K562 (cell line): ENCODE measurements at regions not wholly inside any gene's neighbourhood (a gene's known extent, or its start where the extent isn't known, plus 50 kb on each side); places are given as distances from the start of the nearest gene placed in this dataset.

ENCODE experiments used
- ATAC-seq: fragments of 200-7000 bp; cut with Tn5 transposase; 3 replicates; pipeline ENCODE4 v1.9.1; 2020; ENCODE audit warnings: moderate library complexity
- BruUV-seq: library from RNA; stranded (reverse); fragments of 400-500 nt; replicated peaks from 2 replicates; lab custom pipeline; 2021; lab: Mats Ljungman, UMichigan
- CTCF ChIA-PET: fragments of 300-600 bp; formaldehyde crosslinking; extraction: SDS; loops from one replicate; lab custom pipeline; 2021; ENCODE audit warnings: low intra/inter-chr PET ratio; lab: Yijun Ruan, JAX
- POLR2A ChIA-PET: fragments of 300-600, 350-650 bp; sonication (Branson Sonifier 250); formaldehyde crosslinking; extraction: SDS; loops from one replicate; lab custom pipeline; 2021; ENCODE audit warnings: antibody characterized with exemption, inconsistent platforms; lab: Yijun Ruan, JAX
- DNase-seq, 4 experiments: peaks; one replicate each; pipeline versions ENCODE4 v3.0.0 to v3.0.0-alpha.2; 2011 to 2018; ENCODE audit warnings: low spot score in 3 of 4, mixed read lengths in 3 of 4; ENCODE audit errors: extremely low read depth in 1 of 4
- FAIRE-seq: peaks from 2 replicates; lab custom pipeline; 2011; peaks lifted over from hg19 to GRCh38; lab: Jason Lieb, UNC
- H2AFZ ChIP-seq: 2 replicates; pipeline ENCODE4 v1.6.0; 2011; ENCODE audit warnings: low read depth, low read length, control low read depth, inconsistent platforms
- H3K27ac ChIP-seq: fragments of 200-600 bp; 3 replicates; pipeline ENCODE4 v1.8.0; 2011; ENCODE audit warnings: low read depth, mild to moderate bottlenecking, control low read depth, inconsistent platforms, low read length, moderate library complexity, mixed read lengths; ENCODE audit errors: extremely low read depth
- H3K27me3 ChIP-seq, 2 experiments: fragments of 300-600 bp in 1 of 2; 2 replicates in 1 of 2; 3 replicates in 1 of 2; pipeline versions ENCODE4 v1.6.0 to v1.8.0; 2011; ENCODE audit warnings: inconsistent platforms in 2 of 2, low read length in 2 of 2, mild to moderate bottlenecking in 1 of 2, mixed read lengths in 1 of 2, moderate library complexity in 1 of 2; ENCODE audit not compliant: control insufficient read depth in 2 of 2, insufficient read depth in 2 of 2
- H3K36me3 ChIP-seq: fragments of 300-600 bp; 3 replicates; pipeline ENCODE4 v1.8.0; 2011; ENCODE audit warnings: mild to moderate bottlenecking, low read length, inconsistent platforms; ENCODE audit not compliant: control insufficient read depth, insufficient read depth
- H3K4me1 ChIP-seq, 2 experiments: fragments of 200-600 bp in 1 of 2; replicated peaks in 1 of 2; 2 replicates in 1 of 2; 3 replicates in 1 of 2; pipeline versions ENCODE4 v1.5.1 to v1.8.0; 2011; ENCODE audit warnings: inconsistent platforms in 2 of 2, low read length in 2 of 2, mild to moderate bottlenecking in 1 of 2, mixed read lengths in 1 of 2, moderate library complexity in 1 of 2; ENCODE audit not compliant: control insufficient read depth in 2 of 2, insufficient read depth in 2 of 2
- H3K4me2 ChIP-seq: 2 replicates; pipeline ENCODE4 v1.6.1; 2011; ENCODE audit warnings: low read length, control low read depth, inconsistent platforms, mixed read lengths; ENCODE audit not compliant: insufficient read depth
- H3K4me3 ChIP-seq: fragments of 200-600 bp; sonication (generic), shearing (Covaris generic); 2 replicates; pipeline ENCODE4 v1.5.1; 2016; ENCODE audit warnings: control low read depth, inconsistent platforms
- H3K79me2 ChIP-seq: fragments of 200-600 bp; 3 replicates; pipeline ENCODE4 v1.8.0; 2011; ENCODE audit warnings: low read length, inconsistent platforms; ENCODE audit not compliant: control insufficient read depth, insufficient read depth
- H3K9ac ChIP-seq, 2 experiments: 2 replicates each; pipeline versions ENCODE4 v1.6.0 to v1.6.1; 2011; ENCODE audit warnings: low read depth in 2 of 2, low read length in 2 of 2, control low read depth in 1 of 2, inconsistent platforms in 1 of 2, mild to moderate bottlenecking in 1 of 2, mixed read lengths in 1 of 2; ENCODE audit not compliant: insufficient read depth in 1 of 2
- H3K9me1 ChIP-seq: one replicate; pipeline ENCODE4 v1.6.0; 2011; ENCODE audit warnings: inconsistent platforms, mild to moderate bottlenecking, low read length, moderate library complexity; ENCODE audit not compliant: control insufficient read depth, insufficient read depth
- H3K9me3 ChIP-seq: replicated peaks from 2 replicates; pipeline ENCODE4 v1.5.1; 2011; ENCODE audit warnings: low read depth, low read length, inconsistent platforms; ENCODE audit not compliant: control insufficient read depth, insufficient read depth
- H4K20me1 ChIP-seq: replicated peaks from 2 replicates; pipeline ENCODE4 v1.6.1; 2011; ENCODE audit warnings: low read length, inconsistent platforms, mixed read lengths; ENCODE audit not compliant: control insufficient read depth, insufficient read depth
- CC2D1A ChIP-seq: fragments of 450-650 bp; IDR thresholded peaks from 2 replicates; pipeline ENCODE4 v1.6.1; 2017; ENCODE audit warnings: mild to moderate bottlenecking
- CSDE1 ChIP-seq, 2 experiments: fragments of 450-650 bp; IDR thresholded peaks; 2 replicates each; pipeline ENCODE4 v1.6.1; 2016; ENCODE audit warnings: mild to moderate bottlenecking in 1 of 2
- ELF4 ChIP-seq: fragments of 450-650 bp; formaldehyde crosslinking; IDR thresholded peaks from 2 replicates; pipeline ENCODE4 v1.4.0; 2022; ENCODE audit warnings: missing genetic modification characterization
- HMG20B ChIP-seq: fragments of 250-450 bp; sonication (Bioruptor Pico); IDR thresholded peaks from 2 replicates; pipeline ENCODE4 v1.5.0; 2021; ENCODE audit warnings: mild to moderate bottlenecking
- MEIS2 ChIP-seq: fragments of 450-650 bp; IDR thresholded peaks from 2 replicates; pipeline ENCODE4 v1.6.1; 2014; ENCODE audit warnings: mild to moderate bottlenecking; ENCODE audit not compliant: partially characterized antibody
- SMAD3 ChIP-seq: fragments of 450-650 bp; formaldehyde crosslinking; conservative IDR thresholded peaks from 2 replicates; pipeline ENCODE4 v1.4.0; 2020; ENCODE audit warnings: mild to moderate bottlenecking
- TCF3 ChIP-seq: sonication (generic); formaldehyde crosslinking; IDR thresholded peaks from 2 replicates; pipeline ENCODE4 v1.4.0; 2020; ENCODE audit warnings: mild to moderate bottlenecking, missing genetic modification reagents
- ZNF785 ChIP-seq: fragments of 250-450 bp; sonication (Bioruptor Pico); IDR thresholded peaks from 2 replicates; pipeline ENCODE4 v1.4.0; 2020; ENCODE audit warnings: mild to moderate bottlenecking
- WGBS: fragments of 100-300 bp; shearing (Covaris generic); methylation state at CpG from one replicate; pipeline ENCODE4 v1.1.6; 2016; ENCODE audit warnings: low coverage, mixed read lengths; ENCODE audit not compliant: insufficient coverage; ENCODE audit errors: missing lambda C conversion rate; 5-methylcytosine and 5-hydroxymethylcytosine counted together
- in situ Hi-C: fragments of 300-500 bp; cut with MboI; formaldehyde crosslinking; loops from 4 replicates; pipeline ENCODE4 v1.15.0; 2018; ENCODE audit warnings: inconsistent platforms, mixed read lengths
- intact Hi-C: fragments of 100-400 bp; cut with micrococcal nuclease; formaldehyde crosslinking; loops from 2 replicates; pipeline ENCODE4 v1.14.2; 2022
- TF ChIP-seq, protein P1 (sequence below): IDR thresholded peaks from 3 replicates; pipeline ENCODE4 v1.6.1; 2011; ENCODE audit warnings: borderline replicate concordance, mild to moderate bottlenecking; ENCODE audit not compliant: insufficient read length, insufficient read depth
- TF ChIP-seq, protein P2 (sequence below): sonication (generic); formaldehyde crosslinking; IDR thresholded peaks from 2 replicates; pipeline ENCODE4 v1.8.0; 2022; ENCODE audit warnings: missing genetic modification reagents, mild to moderate bottlenecking, moderate library complexity, borderline replicate concordance
- TF ChIP-seq, protein P3 (sequence below), 2 experiments: fragments of 450-650 bp; IDR thresholded peaks; 2 replicates each; pipeline ENCODE4 v1.6.1; 2018; ENCODE audit warnings: mild to moderate bottlenecking in 2 of 2, low read depth in 1 of 2; ENCODE audit not compliant: partially characterized antibody in 2 of 2
- TF ChIP-seq, protein P4 (sequence below): fragments of 150-350 bp; conservative IDR thresholded peaks from 2 replicates; pipeline ENCODE4 v1.6.1; 2014; ENCODE audit warnings: low read length

DNA sequence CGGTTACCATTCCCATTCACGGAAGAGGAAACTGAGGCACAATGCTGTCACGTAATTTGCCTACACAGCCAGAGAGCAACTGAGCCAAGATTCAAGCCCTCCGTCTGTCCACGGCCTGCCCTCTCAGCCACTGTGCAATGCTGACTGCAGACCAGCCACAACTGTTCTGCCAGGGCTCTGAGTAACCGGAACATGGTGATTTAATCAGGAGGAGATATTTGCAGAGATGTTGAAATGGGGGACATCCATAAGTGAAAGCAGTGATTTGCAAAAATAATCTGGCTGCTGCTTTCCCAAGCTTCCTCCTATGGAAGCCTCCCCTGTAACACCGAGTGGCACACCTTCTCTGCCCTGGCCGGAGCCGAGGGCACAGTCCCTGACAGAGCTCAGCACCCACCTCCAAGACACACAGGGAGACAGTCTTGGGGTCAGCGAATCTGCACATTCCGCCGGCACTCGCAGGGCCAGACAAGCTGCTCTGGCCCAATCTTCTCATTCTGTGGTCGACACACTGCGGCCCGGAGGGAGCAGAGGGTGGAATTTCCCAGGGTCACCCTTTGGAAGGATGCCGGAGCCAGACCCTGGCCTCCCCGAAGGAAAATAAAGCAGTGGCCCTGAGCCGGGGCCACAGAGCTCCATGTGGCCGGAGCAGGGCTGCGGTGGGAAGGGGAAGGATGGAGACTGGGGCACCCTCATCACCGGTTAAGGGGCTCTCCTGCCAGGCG, 158.2 kb upstream of the DIO3 start:
- in situ Hi-C loops (no loop called here), intact Hi-C loops (no loop called here)
- H3K27me3 ChIP-seq, result peaks cover 2 to 48% of the 10 kb centered on the region in 2 experiments
- no peak for DNase-seq
- H3K36me3 ChIP-seq, result no peaks in the 10 kb centered on the region
- no peak overlapping the region for H2AFZ ChIP-seq
- no peak for FAIRE-seq
- no peaks in the 10 kb centered on the region for H3K79me2 ChIP-seq
- POLR2A ChIA-PET, result no interaction called here
- no peaks in the 10 kb centered on the region for H3K4me1 ChIP-seq
- CTCF ChIA-PET, result no interaction called here
- H3K9me1 ChIP-seq, result no peaks in the 10 kb centered on the region
- ATAC-seq, result no peak
- no peak overlapping the region for H3K9ac ChIP-seq
- TF ChIP-seq HMG20B (CRISPR knock-in tag), result no peak
- TF ChIP-seq, protein P1, sequence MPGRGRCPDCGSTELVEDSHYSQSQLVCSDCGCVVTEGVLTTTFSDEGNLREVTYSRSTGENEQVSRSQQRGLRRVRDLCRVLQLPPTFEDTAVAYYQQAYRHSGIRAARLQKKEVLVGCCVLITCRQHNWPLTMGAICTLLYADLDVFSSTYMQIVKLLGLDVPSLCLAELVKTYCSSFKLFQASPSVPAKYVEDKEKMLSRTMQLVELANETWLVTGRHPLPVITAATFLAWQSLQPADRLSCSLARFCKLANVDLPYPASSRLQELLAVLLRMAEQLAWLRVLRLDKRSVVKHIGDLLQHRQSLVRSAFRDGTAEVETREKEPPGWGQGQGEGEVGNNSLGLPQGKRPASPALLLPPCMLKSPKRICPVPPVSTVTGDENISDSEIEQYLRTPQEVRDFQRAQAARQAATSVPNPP, result no peak
- TF ChIP-seq, protein P2, sequence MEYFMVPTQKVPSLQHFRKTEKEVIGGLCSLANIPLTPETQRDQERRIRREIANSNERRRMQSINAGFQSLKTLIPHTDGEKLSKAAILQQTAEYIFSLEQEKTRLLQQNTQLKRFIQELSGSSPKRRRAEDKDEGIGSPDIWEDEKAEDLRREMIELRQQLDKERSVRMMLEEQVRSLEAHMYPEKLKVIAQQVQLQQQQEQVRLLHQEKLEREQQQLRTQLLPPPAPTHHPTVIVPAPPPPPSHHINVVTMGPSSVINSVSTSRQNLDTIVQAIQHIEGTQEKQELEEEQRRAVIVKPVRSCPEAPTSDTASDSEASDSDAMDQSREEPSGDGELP, result no peak
- TF ChIP-seq MEIS2, result no peak
- no peak for TF ChIP-seq SMAD3 (CRISPR knock-in tag)
- TF ChIP-seq, protein P3, sequence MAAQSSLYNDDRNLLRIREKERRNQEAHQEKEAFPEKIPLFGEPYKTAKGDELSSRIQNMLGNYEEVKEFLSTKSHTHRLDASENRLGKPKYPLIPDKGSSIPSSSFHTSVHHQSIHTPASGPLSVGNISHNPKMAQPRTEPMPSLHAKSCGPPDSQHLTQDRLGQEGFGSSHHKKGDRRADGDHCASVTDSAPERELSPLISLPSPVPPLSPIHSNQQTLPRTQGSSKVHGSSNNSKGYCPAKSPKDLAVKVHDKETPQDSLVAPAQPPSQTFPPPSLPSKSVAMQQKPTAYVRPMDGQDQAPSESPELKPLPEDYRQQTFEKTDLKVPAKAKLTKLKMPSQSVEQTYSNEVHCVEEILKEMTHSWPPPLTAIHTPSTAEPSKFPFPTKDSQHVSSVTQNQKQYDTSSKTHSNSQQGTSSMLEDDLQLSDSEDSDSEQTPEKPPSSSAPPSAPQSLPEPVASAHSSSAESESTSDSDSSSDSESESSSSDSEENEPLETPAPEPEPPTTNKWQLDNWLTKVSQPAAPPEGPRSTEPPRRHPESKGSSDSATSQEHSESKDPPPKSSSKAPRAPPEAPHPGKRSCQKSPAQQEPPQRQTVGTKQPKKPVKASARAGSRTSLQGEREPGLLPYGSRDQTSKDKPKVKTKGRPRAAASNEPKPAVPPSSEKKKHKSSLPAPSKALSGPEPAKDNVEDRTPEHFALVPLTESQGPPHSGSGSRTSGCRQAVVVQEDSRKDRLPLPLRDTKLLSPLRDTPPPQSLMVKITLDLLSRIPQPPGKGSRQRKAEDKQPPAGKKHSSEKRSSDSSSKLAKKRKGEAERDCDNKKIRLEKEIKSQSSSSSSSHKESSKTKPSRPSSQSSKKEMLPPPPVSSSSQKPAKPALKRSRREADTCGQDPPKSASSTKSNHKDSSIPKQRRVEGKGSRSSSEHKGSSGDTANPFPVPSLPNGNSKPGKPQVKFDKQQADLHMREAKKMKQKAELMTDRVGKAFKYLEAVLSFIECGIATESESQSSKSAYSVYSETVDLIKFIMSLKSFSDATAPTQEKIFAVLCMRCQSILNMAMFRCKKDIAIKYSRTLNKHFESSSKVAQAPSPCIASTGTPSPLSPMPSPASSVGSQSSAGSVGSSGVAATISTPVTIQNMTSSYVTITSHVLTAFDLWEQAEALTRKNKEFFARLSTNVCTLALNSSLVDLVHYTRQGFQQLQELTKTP (IDR thresholded peaks at IDR 0.05; ENCODE audit: low read depth in 1 of 2, partially characterized antibody in 2 of 2), result no peak
- TF ChIP-seq, protein P4, sequence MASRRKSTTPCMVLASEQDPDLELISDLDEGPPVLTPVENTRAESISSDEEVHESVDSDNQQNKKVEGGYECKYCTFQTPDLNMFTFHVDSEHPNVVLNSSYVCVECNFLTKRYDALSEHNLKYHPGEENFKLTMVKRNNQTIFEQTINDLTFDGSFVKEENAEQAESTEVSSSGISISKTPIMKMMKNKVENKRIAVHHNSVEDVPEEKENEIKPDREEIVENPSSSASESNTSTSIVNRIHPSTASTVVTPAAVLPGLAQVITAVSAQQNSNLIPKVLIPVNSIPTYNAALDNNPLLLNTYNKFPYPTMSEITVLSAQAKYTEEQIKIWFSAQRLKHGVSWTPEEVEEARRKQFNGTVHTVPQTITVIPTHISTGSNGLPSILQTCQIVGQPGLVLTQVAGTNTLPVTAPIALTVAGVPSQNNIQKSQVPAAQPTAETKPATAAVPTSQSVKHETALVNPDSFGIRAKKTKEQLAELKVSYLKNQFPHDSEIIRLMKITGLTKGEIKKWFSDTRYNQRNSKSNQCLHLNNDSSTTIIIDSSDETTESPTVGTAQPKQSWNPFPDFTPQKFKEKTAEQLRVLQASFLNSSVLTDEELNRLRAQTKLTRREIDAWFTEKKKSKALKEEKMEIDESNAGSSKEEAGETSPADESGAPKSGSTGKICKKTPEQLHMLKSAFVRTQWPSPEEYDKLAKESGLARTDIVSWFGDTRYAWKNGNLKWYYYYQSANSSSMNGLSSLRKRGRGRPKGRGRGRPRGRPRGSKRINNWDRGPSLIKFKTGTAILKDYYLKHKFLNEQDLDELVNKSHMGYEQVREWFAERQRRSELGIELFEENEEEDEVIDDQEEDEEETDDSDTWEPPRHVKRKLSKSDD, result no peak
- no peak for TF ChIP-seq ELF4 (CRISPR knock-in tag)
- no peak for TF ChIP-seq CSDE1 (IDR thresholded peaks at IDR 0.05)
- no peak for TF ChIP-seq CC2D1A
- TF ChIP-seq ZNF785, result no peak
- no peak for TF ChIP-seq TCF3
- H4K20me1 ChIP-seq, result no peaks in the 10 kb centered on the region
- no peak overlapping the region for H3K4me2 ChIP-seq
- H3K4me3 ChIP-seq, result no peak overlapping the region
- H3K27ac ChIP-seq, result no peak overlapping the region
- WGBS, result 0% methylated on average over 23 of the region's 23 CpGs
- BruUV-seq, result no TSS peak
- no peaks in the 10 kb centered on the region for H3K9me3 ChIP-seq
